GM23338 (cell line): ENCODE measurements at regions not wholly inside any gene's neighbourhood (a gene's known extent, or its start where the extent isn't known, plus 50 kb on each side); places are given as distances from the start of the nearest gene placed in this dataset.

Experiments
- ATAC-seq: fragments of 200-7000 bp; cut with Tn5 transposase; 3 replicates; pipeline ENCODE4 v1.9.1; 2020
- DNase-seq: peaks from one replicate; pipeline ENCODE4 v3.0.0-alpha.2; 2015; ENCODE audit warnings: low spot score
- H2AFZ ChIP-seq: fragments of 200-600 bp; sonication (generic); 2 replicates; pipeline ENCODE4 v1.8.0; 2016; ENCODE audit warnings: antibody characterized with exemption, mild to moderate bottlenecking, moderate library complexity
- H3F3A ChIP-seq: fragments of 200-600 bp; sonication (generic); replicated peaks from 2 replicates; pipeline ENCODE4 v1.8.0; 2017; ENCODE audit warnings: antibody characterized with exemption, mixed run types, low read depth
- H3K27ac ChIP-seq: fragments of 200-600 bp; sonication (generic); 2 replicates; pipeline ENCODE4 v1.6.1; 2016; ENCODE audit warnings: low read depth
- H3K27me3 ChIP-seq: fragments of 200-600 bp; sonication (generic); 2 replicates; pipeline ENCODE4 v1.8.0; 2016; ENCODE audit warnings: mild to moderate bottlenecking, mixed run types, moderate library complexity; ENCODE audit not compliant: insufficient read depth
- H3K36me3 ChIP-seq: fragments of 200-600 bp; sonication (generic); 2 replicates; pipeline ENCODE4 v1.8.0; 2016; ENCODE audit warnings: mild to moderate bottlenecking; ENCODE audit not compliant: insufficient read depth
- H3K4me1 ChIP-seq: fragments of 200-600 bp; sonication (generic); 2 replicates; pipeline ENCODE4 v1.8.0; 2016; ENCODE audit warnings: mild to moderate bottlenecking, moderate library complexity; ENCODE audit not compliant: insufficient read depth
- H3K4me2 ChIP-seq: fragments of 200-600 bp; sonication (generic); 2 replicates; pipeline ENCODE4 v1.7.1; 2017; ENCODE audit warnings: mixed run types
- H3K4me3 ChIP-seq: fragments of 200-600 bp; sonication (generic); 2 replicates; pipeline ENCODE4 v1.6.1; 2016; ENCODE audit warnings: mixed run types
- H3K79me2 ChIP-seq: fragments of 200-600 bp; sonication (generic); replicated peaks from 2 replicates; pipeline ENCODE4 v1.8.0; 2017; ENCODE audit warnings: mild to moderate bottlenecking; ENCODE audit not compliant: insufficient read depth
- H3K9me2 ChIP-seq: fragments of 200-600 bp; sonication (generic); 2 replicates; pipeline ENCODE4 v1.8.0; 2017; ENCODE audit not compliant: insufficient read depth
- H4K20me1 ChIP-seq: fragments of 200-600 bp; sonication (generic); replicated peaks from 2 replicates; pipeline ENCODE4 v1.8.0; 2017; ENCODE audit warnings: mild to moderate bottlenecking; ENCODE audit not compliant: insufficient read depth
- H3K27ac Mint-ChIP-seq: 2 replicates; pipeline ENCODE4 v1.8.0; 2020; ENCODE audit warnings: inconsistent platforms, mild to moderate bottlenecking, moderate library complexity, mixed read lengths
- H3K27me3 Mint-ChIP-seq: 3 replicates; pipeline ENCODE4 v1.8.0; 2022; ENCODE audit warnings: low read depth, mild to moderate bottlenecking, moderate library complexity, mixed read lengths, inconsistent platforms; ENCODE audit not compliant: insufficient read depth, poor library complexity
- H3K36me3 Mint-ChIP-seq: 3 replicates; pipeline ENCODE4 v1.8.0; 2021; ENCODE audit warnings: low read depth, mild to moderate bottlenecking, inconsistent platforms, moderate library complexity, mixed read lengths
- H3K4me1 Mint-ChIP-seq: 3 replicates; pipeline ENCODE4 v1.8.0; 2020; ENCODE audit warnings: mild to moderate bottlenecking, inconsistent platforms, mixed read lengths
- H3K4me3 Mint-ChIP-seq: 3 replicates; pipeline ENCODE4 v1.8.0; 2021; ENCODE audit warnings: moderate library complexity, mild to moderate bottlenecking, inconsistent platforms, mixed read lengths
- H3K9me3 Mint-ChIP-seq: 3 replicates; pipeline ENCODE4 v1.8.0; 2020; ENCODE audit warnings: moderate library complexity, mild to moderate bottlenecking, inconsistent platforms, mixed read lengths
- EZH2 ChIP-seq: fragments of 200-600 bp; sonication (generic); IDR thresholded peaks from one replicate; pipeline ENCODE4 v1.8.0; 2017; ENCODE audit warnings: antibody characterized with exemption, mild to moderate bottlenecking, low read depth; ENCODE audit not compliant: unreplicated experiment
- JUNB ChIP-seq: IDR thresholded peaks from one replicate; pipeline ENCODE4 v1.6.1; 2016; ENCODE audit warnings: antibody characterized with exemption; ENCODE audit not compliant: unreplicated experiment
- NANOG ChIP-seq: IDR thresholded peaks from 2 replicates; pipeline ENCODE4 v1.6.1; 2016; ENCODE audit warnings: antibody characterized with exemption, borderline replicate concordance
- STAT1 ChIP-seq: IDR thresholded peaks from one replicate; pipeline ENCODE4 v1.6.1; 2016; ENCODE audit warnings: antibody characterized with exemption; ENCODE audit not compliant: unreplicated experiment
- TF ChIP-seq, protein P1 (sequence below): IDR thresholded peaks from one replicate; pipeline ENCODE4 v1.6.1; 2018; ENCODE audit warnings: antibody characterized with exemption; ENCODE audit not compliant: unreplicated experiment
- TF ChIP-seq, protein P2 (sequence below), 2 experiments: fragments of 200-600 bp in 1 of 2; sonication (generic) in 1 of 2; conservative IDR thresholded peaks; 2 replicates each; pipeline versions ENCODE4 v1.5.1 to v1.6.1; 2016 to 2017; ENCODE audit warnings: antibody characterized with exemption in 2 of 2, low read depth in 2 of 2, mild to moderate bottlenecking in 2 of 2, moderate library complexity in 1 of 2
- TF ChIP-seq, protein P3 (sequence below): IDR thresholded peaks from 2 replicates; pipeline ENCODE4 v1.6.1; 2016; ENCODE audit warnings: antibody characterized with exemption

DNA sequence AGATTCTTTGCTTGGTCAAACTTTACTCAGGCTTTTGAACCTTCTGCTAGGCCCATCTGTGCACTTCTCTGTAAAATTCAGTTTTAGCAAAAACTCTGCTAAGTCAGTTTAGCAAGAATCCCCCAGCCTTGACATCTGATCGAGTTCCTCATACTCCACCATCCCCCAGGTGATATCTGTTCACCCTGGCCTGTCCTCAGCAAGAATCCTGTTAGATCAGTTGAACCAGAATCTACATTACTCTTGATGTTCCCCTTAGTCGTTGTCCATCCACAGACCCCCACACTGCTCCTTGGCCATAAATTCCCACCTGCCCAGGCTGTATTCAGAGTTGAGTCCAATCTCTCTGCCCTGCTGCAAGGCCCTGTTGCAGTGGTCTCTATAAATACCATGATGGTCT lies 162.6 kb downstream of the ZNF674 start (continued):
- TF ChIP-seq, protein P1, sequence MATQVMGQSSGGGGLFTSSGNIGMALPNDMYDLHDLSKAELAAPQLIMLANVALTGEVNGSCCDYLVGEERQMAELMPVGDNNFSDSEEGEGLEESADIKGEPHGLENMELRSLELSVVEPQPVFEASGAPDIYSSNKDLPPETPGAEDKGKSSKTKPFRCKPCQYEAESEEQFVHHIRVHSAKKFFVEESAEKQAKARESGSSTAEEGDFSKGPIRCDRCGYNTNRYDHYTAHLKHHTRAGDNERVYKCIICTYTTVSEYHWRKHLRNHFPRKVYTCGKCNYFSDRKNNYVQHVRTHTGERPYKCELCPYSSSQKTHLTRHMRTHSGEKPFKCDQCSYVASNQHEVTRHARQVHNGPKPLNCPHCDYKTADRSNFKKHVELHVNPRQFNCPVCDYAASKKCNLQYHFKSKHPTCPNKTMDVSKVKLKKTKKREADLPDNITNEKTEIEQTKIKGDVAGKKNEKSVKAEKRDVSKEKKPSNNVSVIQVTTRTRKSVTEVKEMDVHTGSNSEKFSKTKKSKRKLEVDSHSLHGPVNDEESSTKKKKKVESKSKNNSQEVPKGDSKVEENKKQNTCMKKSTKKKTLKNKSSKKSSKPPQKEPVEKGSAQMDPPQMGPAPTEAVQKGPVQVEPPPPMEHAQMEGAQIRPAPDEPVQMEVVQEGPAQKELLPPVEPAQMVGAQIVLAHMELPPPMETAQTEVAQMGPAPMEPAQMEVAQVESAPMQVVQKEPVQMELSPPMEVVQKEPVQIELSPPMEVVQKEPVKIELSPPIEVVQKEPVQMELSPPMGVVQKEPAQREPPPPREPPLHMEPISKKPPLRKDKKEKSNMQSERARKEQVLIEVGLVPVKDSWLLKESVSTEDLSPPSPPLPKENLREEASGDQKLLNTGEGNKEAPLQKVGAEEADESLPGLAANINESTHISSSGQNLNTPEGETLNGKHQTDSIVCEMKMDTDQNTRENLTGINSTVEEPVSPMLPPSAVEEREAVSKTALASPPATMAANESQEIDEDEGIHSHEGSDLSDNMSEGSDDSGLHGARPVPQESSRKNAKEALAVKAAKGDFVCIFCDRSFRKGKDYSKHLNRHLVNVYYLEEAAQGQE = no peak
- TF ChIP-seq STAT1 (no peak), EZH2 (no peak), JUNB (no peak), NANOG (no peak)
- TF ChIP-seq, protein P2, sequence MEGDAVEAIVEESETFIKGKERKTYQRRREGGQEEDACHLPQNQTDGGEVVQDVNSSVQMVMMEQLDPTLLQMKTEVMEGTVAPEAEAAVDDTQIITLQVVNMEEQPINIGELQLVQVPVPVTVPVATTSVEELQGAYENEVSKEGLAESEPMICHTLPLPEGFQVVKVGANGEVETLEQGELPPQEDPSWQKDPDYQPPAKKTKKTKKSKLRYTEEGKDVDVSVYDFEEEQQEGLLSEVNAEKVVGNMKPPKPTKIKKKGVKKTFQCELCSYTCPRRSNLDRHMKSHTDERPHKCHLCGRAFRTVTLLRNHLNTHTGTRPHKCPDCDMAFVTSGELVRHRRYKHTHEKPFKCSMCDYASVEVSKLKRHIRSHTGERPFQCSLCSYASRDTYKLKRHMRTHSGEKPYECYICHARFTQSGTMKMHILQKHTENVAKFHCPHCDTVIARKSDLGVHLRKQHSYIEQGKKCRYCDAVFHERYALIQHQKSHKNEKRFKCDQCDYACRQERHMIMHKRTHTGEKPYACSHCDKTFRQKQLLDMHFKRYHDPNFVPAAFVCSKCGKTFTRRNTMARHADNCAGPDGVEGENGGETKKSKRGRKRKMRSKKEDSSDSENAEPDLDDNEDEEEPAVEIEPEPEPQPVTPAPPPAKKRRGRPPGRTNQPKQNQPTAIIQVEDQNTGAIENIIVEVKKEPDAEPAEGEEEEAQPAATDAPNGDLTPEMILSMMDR (conservative IDR thresholded peaks at IDR 0.05; ENCODE audit: low read depth in 2 of 2) = no peak

DNA sequence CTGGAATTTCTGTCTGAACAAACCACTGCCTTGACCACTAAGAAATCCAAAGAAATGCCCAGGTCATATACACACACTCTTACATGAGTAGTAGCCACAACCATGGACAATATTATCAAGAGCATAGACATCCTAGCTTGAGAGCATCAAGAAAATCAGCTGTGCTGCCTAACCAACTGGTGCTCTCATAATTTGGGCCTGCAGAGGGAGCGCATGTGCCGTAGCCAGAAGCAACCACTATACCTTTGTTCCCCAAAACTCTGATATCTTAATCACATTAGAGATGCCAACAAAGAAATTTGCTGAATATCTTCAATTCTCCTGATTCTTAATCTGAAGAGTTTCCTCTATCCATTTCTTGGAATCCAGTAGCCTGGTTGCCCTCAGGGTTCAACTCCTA lies 163.6 kb downstream of the ZNF674 start:
- Mint-ChIP-seq H3K27me3 (no peaks in the 10 kb centered on the region), H3K4me1 (no peaks in the 10 kb centered on the region), H3K9me3 (peaks cover 7% of the 10 kb centered on the region; the same call in 2 of the 3 replicates), H3K36me3 (peaks cover 4% of the 10 kb centered on the region; the same call in 1 of the 3 replicates), H3K27ac (no peak overlapping the region), H3K4me3 (no peak overlapping the region)
- Histone ChIP-seq H2AFZ (no peak overlapping the region), H3K27ac (no peak overlapping the region), H3K9me2 (no peaks in the 10 kb centered on the region), H3K4me3 (no peak overlapping the region), H3K4me2 (no peak overlapping the region), H3K27me3 (no peaks in the 10 kb centered on the region), H4K20me1 (no peaks in the 10 kb centered on the region), H3K79me2 (no peaks in the 10 kb centered on the region), H3K4me1 (no peaks in the 10 kb centered on the region), H3K36me3 (no peaks in the 10 kb centered on the region), H3F3A (no peaks in the 10 kb centered on the region)
- TF ChIP-seq, protein P2 (conservative IDR thresholded peaks at IDR 0.05; ENCODE audit: low read depth in 2 of 2) = peak; percentile 59 to 69
- TF ChIP-seq, protein P1 = no peak
- TF ChIP-seq, protein P3, sequence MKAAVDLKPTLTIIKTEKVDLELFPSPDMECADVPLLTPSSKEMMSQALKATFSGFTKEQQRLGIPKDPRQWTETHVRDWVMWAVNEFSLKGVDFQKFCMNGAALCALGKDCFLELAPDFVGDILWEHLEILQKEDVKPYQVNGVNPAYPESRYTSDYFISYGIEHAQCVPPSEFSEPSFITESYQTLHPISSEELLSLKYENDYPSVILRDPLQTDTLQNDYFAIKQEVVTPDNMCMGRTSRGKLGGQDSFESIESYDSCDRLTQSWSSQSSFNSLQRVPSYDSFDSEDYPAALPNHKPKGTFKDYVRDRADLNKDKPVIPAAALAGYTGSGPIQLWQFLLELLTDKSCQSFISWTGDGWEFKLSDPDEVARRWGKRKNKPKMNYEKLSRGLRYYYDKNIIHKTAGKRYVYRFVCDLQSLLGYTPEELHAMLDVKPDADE = no peak
- DNase-seq = peak; percentile 62
- peak; percentile 69 for ATAC-seq
